Keratinocyte (primary cell): ENCODE measurements at regions not wholly inside any gene's neighbourhood (a gene's known extent, or its start where the extent isn't known, plus 50 kb on each side); places are given as distances from the start of the nearest gene placed in this dataset.

ENCODE experiments used
- DNase-seq: peaks from one replicate; pipeline ENCODE4 v3.0.0-alpha.2; 2011; ENCODE audit warnings: low read depth, missing footprints, low spot score
- FAIRE-seq: peaks from 2 replicates; lab custom pipeline; 2011; peaks lifted over from hg19 to GRCh38; lab: Jason Lieb, UNC
- H2AFZ ChIP-seq: 2 replicates; pipeline ENCODE4 v1.6.0; 2012; ENCODE audit warnings: low read length, control low read depth, inconsistent platforms; ENCODE audit not compliant: control insufficient read depth
- H3K27ac ChIP-seq: 2 replicates; pipeline ENCODE4 v1.5.1; 2011; ENCODE audit warnings: low read length; ENCODE audit not compliant: control insufficient read depth, insufficient read depth
- H3K27me3 ChIP-seq: 3 replicates; pipeline ENCODE4 v1.6.0; 2011; ENCODE audit warnings: low read length; ENCODE audit not compliant: control insufficient read depth, insufficient read depth; ENCODE audit errors: extremely low read depth
- H3K36me3 ChIP-seq, 2 experiments: 2 replicates in 1 of 2; 3 replicates in 1 of 2; pipeline ENCODE4 v1.5.1; 2011; ENCODE audit warnings: low read length in 2 of 2, mild to moderate bottlenecking in 1 of 2; ENCODE audit not compliant: control insufficient read depth in 2 of 2, insufficient read depth in 2 of 2; ENCODE audit errors: extremely low read depth in 1 of 2
- H3K4me1 ChIP-seq: 3 replicates; pipeline ENCODE4 v1.5.1; 2011; ENCODE audit warnings: low read length; ENCODE audit not compliant: control insufficient read depth, insufficient read depth; ENCODE audit errors: extremely low read depth
- H3K4me2 ChIP-seq: 3 replicates; pipeline ENCODE4 v1.6.0; 2011; ENCODE audit warnings: low read depth, low read length; ENCODE audit not compliant: control insufficient read depth, insufficient read depth; ENCODE audit errors: extremely low read depth
- H3K4me3 ChIP-seq, 3 experiments: fragments of 200-600 bp in 1 of 3; sonication (generic) in 1 of 3; 2 replicates in 2 of 3; 3 replicates in 1 of 3; pipeline ENCODE4 v1.5.1; 2011 to 2016; ENCODE audit warnings: low read length in 3 of 3, mild to moderate bottlenecking in 3 of 3, control low read depth in 2 of 3, inconsistent platforms in 1 of 3, low read depth in 1 of 3, mixed read lengths in 1 of 3, mixed run types in 1 of 3, moderate library complexity in 1 of 3; ENCODE audit not compliant: control insufficient read depth in 2 of 3, insufficient read depth in 2 of 3; ENCODE audit errors: extremely low read depth in 1 of 3
- H3K79me2 ChIP-seq: 2 replicates; pipeline ENCODE4 v1.6.0; 2012; ENCODE audit warnings: low read length; ENCODE audit not compliant: control insufficient read depth, insufficient read depth
- H3K9ac ChIP-seq: 3 replicates; pipeline ENCODE4 v1.6.0; 2011; ENCODE audit warnings: low read length; ENCODE audit not compliant: control insufficient read depth, insufficient read depth; ENCODE audit errors: extremely low read depth
- H3K9me1 ChIP-seq: 3 replicates; pipeline ENCODE4 v1.6.0; 2011; ENCODE audit warnings: low read length; ENCODE audit not compliant: control insufficient read depth, insufficient read depth; ENCODE audit errors: extremely low read depth
- H3K9me3 ChIP-seq: 2 replicates; pipeline ENCODE4 v1.5.1; 2012; ENCODE audit warnings: low read depth, low read length; ENCODE audit not compliant: control insufficient read depth
- H4K20me1 ChIP-seq: 3 replicates; pipeline ENCODE4 v1.6.0; 2011; ENCODE audit warnings: low read length; ENCODE audit not compliant: control insufficient read depth, insufficient read depth; ENCODE audit errors: extremely low read depth
- EZH2 ChIP-seq: IDR thresholded peaks from one replicate; pipeline ENCODE4 v1.6.1; 2012; ENCODE audit warnings: inconsistent platforms, mild to moderate bottlenecking, low read length, moderate library complexity
- dilution Hi-C: fragments of 300-500 bp; cut with MboI; formaldehyde crosslinking; loops from one replicate; pipeline ENCODE4 v1.7.0; 2020; ENCODE audit warnings: low sequenced_read_pairs; ENCODE audit not compliant: extremely low pct_ligation_motif_present
- TF ChIP-seq, protein P1 (sequence below), 3 experiments: IDR thresholded peaks in 1 of 3; conservative IDR thresholded peaks in 1 of 3; optimal IDR thresholded peaks in 1 of 3; 2 replicates in 2 of 3; 3 replicates in 1 of 3; pipeline versions ENCODE3 to v1.5.1; 2011; ENCODE audit warnings: low read length in 3 of 3, mild to moderate bottlenecking in 3 of 3, moderate library complexity in 2 of 3, control low read depth in 1 of 3, inconsistent platforms in 1 of 3; ENCODE audit not compliant: insufficient read depth in 2 of 3; ENCODE audit errors: extremely low read depth in 1 of 3

DNA sequence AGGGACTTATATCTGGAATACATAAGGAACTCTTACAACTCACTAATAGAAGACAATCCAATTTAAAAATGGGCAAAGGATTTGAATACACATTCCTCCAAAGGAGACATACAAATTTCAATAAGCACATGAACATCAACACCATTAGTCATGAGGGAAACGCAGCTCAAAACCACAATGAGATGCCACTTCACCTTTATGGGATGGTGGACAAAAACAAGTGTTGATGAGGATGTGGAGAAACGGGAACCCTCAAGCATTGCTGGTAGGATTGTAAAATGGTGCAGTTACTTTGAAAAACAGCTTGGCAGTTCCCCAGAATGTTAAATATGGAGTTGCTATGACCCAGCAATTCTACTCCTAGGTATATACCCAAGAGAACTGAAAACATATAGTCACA lies 72.7 kb upstream of the IER5L start:
- dilution Hi-C loops, result no loop called here
- H3K36me3 ChIP-seq, result no peaks in the 10 kb centered on the region
- no peak overlapping the region for H3K4me3 ChIP-seq
- no peak overlapping the region for H2AFZ ChIP-seq
- no peak overlapping the region for H3K4me2 ChIP-seq
- no peak for DNase-seq
- H3K27ac ChIP-seq, result no peak overlapping the region
- H3K79me2 ChIP-seq, result no peaks in the 10 kb centered on the region
- H3K4me1 ChIP-seq, result no peaks in the 10 kb centered on the region
- no peaks in the 10 kb centered on the region for H4K20me1 ChIP-seq
- H3K9me1 ChIP-seq, result no peaks in the 10 kb centered on the region
- FAIRE-seq, result peak; percentile 80
- no peaks in the 10 kb centered on the region for H3K9me3 ChIP-seq
- TF ChIP-seq, protein P1, sequence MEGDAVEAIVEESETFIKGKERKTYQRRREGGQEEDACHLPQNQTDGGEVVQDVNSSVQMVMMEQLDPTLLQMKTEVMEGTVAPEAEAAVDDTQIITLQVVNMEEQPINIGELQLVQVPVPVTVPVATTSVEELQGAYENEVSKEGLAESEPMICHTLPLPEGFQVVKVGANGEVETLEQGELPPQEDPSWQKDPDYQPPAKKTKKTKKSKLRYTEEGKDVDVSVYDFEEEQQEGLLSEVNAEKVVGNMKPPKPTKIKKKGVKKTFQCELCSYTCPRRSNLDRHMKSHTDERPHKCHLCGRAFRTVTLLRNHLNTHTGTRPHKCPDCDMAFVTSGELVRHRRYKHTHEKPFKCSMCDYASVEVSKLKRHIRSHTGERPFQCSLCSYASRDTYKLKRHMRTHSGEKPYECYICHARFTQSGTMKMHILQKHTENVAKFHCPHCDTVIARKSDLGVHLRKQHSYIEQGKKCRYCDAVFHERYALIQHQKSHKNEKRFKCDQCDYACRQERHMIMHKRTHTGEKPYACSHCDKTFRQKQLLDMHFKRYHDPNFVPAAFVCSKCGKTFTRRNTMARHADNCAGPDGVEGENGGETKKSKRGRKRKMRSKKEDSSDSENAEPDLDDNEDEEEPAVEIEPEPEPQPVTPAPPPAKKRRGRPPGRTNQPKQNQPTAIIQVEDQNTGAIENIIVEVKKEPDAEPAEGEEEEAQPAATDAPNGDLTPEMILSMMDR (optimal IDR thresholded peaks at IDR 0.05 in 1 of 3, IDR thresholded peaks at IDR 0.05 in 1 of 3, conservative IDR thresholded peaks at IDR 0.05 in 1 of 3; ENCODE audit: extremely low read depth in 1 of 3, insufficient read depth in 2 of 3, low read length in 3 of 3), result no peak
- TF ChIP-seq EZH2, result no peak
- H3K27me3 ChIP-seq, result peaks cover 9% of the 10 kb centered on the region
- no peak overlapping the region for H3K9ac ChIP-seq

DNA sequence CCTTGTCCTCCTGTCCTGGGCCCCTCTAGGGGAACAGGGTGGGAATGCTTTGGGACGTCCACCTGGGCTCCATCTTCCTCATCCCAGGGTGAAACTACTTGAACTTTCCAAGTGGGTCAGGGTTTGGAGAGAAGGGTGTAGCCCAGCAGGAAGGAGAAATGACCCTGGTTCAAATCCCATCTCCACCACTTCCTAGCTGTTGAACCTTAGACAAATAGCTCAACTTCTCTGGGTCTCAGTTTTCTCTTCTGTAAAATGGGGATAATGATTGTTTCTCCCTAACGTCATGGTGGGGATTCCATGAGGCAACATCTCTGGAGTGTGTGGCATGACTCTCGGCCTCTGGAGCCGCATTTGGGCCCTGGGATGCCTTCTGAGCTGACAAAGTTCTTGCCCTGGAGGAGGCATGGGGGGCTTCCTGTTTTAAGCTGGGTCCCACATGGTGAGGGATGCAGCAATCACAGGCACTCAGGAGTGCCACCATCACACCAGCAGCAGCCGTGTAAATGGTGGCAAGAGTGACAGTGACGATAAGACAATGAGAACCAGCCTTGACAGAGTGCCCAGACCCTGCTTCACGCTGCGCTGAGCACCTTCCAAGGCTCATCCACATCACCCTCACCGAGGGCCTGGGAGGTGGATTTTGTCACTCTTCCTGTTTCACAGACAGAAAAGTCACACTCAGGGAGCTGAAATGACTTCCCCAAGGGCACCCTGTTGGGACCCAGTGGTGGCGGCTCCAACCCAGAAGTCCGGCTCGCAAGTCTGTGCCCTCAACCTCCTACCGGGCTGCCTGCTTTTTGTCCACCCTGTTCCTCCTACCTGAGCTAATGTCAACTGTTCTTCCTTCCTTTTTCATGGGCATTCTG lies 69.5 kb upstream of the IER5L start:
- FAIRE-seq (no peak), DNase-seq (no peak)
- no peaks in the 10 kb centered on the region for H4K20me1 ChIP-seq
- dilution Hi-C loops, result no loop called here
- H3K4me2 ChIP-seq, result no peak overlapping the region
- H3K79me2 ChIP-seq, result no peaks in the 10 kb centered on the region
- no peaks in the 10 kb centered on the region for H3K27me3 ChIP-seq
- no peaks in the 10 kb centered on the region for H3K9me3 ChIP-seq
- H3K36me3 ChIP-seq, result no peaks in the 10 kb centered on the region
- no peak overlapping the region for H3K27ac ChIP-seq
- no peaks in the 10 kb centered on the region for H3K9me1 ChIP-seq
- no peak overlapping the region for H2AFZ ChIP-seq
- H3K4me3 ChIP-seq, result no peak overlapping the region
- no peak overlapping the region for H3K9ac ChIP-seq
- no peak for TF ChIP-seq EZH2
- TF ChIP-seq, protein P1 (optimal IDR thresholded peaks at IDR 0.05 in 1 of 3, IDR thresholded peaks at IDR 0.05 in 1 of 3, conservative IDR thresholded peaks at IDR 0.05 in 1 of 3; ENCODE audit: extremely low read depth in 1 of 3, insufficient read depth in 2 of 3, low read length in 3 of 3), result no peak
- H3K4me1 ChIP-seq, result peaks cover 10% of the 10 kb centered on the region
